ENCODE measurements at regions not wholly inside any gene's neighbourhood (a gene's known extent, or its start where the extent isn't known, plus 50 kb on each side); places are given as distances from the start of the nearest gene placed in this dataset.

DNA sequence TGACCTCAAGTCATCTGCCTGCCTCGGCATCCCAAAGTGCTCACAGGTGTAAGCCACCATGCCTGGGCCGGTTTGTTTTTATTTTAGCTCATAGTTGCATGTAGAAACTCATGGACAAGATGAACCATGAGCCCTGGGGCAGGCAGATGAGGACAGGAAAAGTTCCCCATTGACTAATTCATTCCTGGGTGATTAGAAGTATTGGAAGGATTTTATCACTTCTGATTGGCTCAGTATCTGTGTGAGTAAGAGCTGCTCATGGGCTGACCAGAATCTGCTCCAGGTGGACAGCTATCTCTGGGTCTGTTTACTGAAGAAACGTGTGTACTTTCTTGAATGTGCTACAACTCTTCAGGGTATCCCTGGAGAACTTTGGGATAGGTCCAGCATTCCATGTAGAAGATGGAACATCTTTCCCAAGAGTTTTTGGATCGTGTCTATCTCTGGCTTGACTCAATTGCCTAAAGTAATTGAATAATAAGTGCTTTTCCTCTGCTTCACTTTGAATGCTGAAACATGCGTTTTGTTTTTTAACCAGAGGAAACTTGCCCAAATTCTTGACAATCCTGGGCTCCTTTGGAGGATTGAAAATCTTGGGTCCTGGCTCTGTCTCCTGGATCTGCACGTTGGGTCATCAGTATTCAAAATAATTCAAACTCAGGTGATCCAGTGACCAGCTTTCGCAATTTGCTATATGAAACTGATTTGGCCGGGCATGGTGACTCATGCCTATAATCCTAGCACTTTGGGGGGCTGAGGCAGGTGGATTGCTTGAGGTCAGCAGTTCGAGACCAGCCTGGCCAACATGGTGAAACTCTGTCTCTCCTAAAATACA lies 88.6 kb upstream of the DHRSX start:
- TF ChIP-seq, protein P1, sequence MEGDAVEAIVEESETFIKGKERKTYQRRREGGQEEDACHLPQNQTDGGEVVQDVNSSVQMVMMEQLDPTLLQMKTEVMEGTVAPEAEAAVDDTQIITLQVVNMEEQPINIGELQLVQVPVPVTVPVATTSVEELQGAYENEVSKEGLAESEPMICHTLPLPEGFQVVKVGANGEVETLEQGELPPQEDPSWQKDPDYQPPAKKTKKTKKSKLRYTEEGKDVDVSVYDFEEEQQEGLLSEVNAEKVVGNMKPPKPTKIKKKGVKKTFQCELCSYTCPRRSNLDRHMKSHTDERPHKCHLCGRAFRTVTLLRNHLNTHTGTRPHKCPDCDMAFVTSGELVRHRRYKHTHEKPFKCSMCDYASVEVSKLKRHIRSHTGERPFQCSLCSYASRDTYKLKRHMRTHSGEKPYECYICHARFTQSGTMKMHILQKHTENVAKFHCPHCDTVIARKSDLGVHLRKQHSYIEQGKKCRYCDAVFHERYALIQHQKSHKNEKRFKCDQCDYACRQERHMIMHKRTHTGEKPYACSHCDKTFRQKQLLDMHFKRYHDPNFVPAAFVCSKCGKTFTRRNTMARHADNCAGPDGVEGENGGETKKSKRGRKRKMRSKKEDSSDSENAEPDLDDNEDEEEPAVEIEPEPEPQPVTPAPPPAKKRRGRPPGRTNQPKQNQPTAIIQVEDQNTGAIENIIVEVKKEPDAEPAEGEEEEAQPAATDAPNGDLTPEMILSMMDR (tag by site-specific recombination; IDR thresholded peaks at IDR 0.05), result no peak
- TF ChIP-seq, protein P2, sequence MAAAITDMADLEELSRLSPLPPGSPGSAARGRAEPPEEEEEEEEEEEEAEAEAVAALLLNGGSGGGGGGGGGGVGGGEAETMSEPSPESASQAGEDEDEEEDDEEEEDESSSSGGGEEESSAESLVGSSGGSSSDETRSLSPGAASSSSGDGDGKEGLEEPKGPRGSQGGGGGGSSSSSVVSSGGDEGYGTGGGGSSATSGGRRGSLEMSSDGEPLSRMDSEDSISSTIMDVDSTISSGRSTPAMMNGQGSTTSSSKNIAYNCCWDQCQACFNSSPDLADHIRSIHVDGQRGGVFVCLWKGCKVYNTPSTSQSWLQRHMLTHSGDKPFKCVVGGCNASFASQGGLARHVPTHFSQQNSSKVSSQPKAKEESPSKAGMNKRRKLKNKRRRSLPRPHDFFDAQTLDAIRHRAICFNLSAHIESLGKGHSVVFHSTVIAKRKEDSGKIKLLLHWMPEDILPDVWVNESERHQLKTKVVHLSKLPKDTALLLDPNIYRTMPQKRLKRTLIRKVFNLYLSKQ (tag by site-specific recombination; IDR thresholded peaks at IDR 0.05; ENCODE audit: borderline replicate concordance), result no peak
- TF ChIP-seq ZNF596 (tag by site-specific recombination; IDR thresholded peaks at IDR 0.05), result no peak
- TF ChIP-seq ZNF518A (tag by site-specific recombination; conservative IDR thresholded peaks at IDR 0.05; ENCODE audit: low read depth), result no peak
- TF ChIP-seq ZNF175 (tag by site-specific recombination; IDR thresholded peaks at IDR 0.05), result no peak
- TF ChIP-seq ZNF157 (tag by site-specific recombination; IDR thresholded peaks at IDR 0.05), result no peak
- TF ChIP-seq ZNF544 (tag by site-specific recombination; IDR thresholded peaks at IDR 0.05), result no peak
- TF ChIP-seq, protein P3, sequence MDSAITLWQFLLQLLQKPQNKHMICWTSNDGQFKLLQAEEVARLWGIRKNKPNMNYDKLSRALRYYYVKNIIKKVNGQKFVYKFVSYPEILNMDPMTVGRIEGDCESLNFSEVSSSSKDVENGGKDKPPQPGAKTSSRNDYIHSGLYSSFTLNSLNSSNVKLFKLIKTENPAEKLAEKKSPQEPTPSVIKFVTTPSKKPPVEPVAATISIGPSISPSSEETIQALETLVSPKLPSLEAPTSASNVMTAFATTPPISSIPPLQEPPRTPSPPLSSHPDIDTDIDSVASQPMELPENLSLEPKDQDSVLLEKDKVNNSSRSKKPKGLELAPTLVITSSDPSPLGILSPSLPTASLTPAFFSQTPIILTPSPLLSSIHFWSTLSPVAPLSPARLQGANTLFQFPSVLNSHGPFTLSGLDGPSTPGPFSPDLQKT (IDR thresholded peaks at IDR 0.05; ENCODE audit: borderline replicate concordance, low read depth, low read length), result no peak
- no peak for TF ChIP-seq ZBTB1 (tag by site-specific recombination; IDR thresholded peaks at IDR 0.05)
- no peak for TF ChIP-seq ZNF221 (tag by site-specific recombination; IDR thresholded peaks at IDR 0.05; ENCODE audit: borderline replicate concordance)
- TF ChIP-seq KLF10 (tag by site-specific recombination; IDR thresholded peaks at IDR 0.05), result no peak
- no peak for TF ChIP-seq ZNF704 (tag by site-specific recombination; IDR thresholded peaks at IDR 0.05)

Data from HEK293 (cell line).